ENCODE measurements at regions not wholly inside any gene's neighbourhood (a gene's known extent, or its start where the extent isn't known, plus 50 kb on each side); places are given as distances from the start of the nearest gene placed in this dataset.

DNA sequence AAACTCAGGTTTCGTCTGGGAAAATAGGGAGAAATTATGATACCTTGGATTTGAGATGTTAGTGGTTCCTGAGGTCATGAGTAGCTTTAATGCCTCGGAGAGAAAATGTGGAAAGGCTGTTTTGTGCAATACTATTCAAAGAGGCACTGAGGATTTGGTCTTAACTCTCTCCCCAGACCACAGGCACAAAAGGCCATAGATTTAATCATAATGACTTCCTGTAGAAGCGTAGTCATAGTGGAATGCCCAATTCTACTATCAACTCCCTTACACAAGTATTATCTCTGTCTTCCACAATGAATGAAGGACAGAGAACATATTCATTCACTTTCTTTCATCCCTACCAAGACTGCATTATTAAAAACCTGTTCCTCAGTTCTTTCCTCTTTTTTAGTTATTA is 153.0 kb upstream of the FTMT start:
- H3K9me3 ChIP-seq (replicated peaks; ENCODE audit: control insufficient read depth, insufficient read depth, low read depth, low read length) = no peaks in the 10 kb centered on the region
- H3K9me1 ChIP-seq (ENCODE audit: control insufficient read depth, insufficient read depth, low read length) = no peaks in the 10 kb centered on the region
- H3K4me1 ChIP-seq (replicated peaks in 1 of 2; ENCODE audit: control insufficient read depth in 2 of 2, insufficient read depth in 2 of 2, low read length in 2 of 2) = no peaks in the 10 kb centered on the region; a peak in 2 of 5 replicates
- H3K27ac ChIP-seq (ENCODE audit: extremely low read depth, low read depth, low read length) = no peak overlapping the region
- FAIRE-seq = no peak
- ChIA-PET POLR2A (no interaction called here), CTCF (ENCODE audit: low intra/inter-chr PET ratio) (no interaction called here)
- no peak overlapping the region for H3K9ac ChIP-seq (ENCODE audit: insufficient read depth in 1 of 2, low read depth in 2 of 2, low read length in 2 of 2)
- H3K4me3 ChIP-seq = no peak overlapping the region
- intact Hi-C loops (cut with micrococcal nuclease) (no loop called here), in situ Hi-C loops (cut with MboI) (no loop called here)
- 0% methylated on average over 3 of the region's 3 CpGs for WGBS (ENCODE audit: insufficient coverage, low coverage, missing lambda C conversion rate)
- peak in 2 of 4 experiments; percentile 10 to 30 for DNase-seq (ENCODE audit: extremely low read depth in 1 of 4, low spot score in 3 of 4)
- ATAC-seq = peak; percentile 52; the same call in 2 of the 3 replicates
- H3K36me3 ChIP-seq (ENCODE audit: control insufficient read depth, insufficient read depth, low read length) = no peaks in the 10 kb centered on the region
- no peaks in the 10 kb centered on the region for H3K79me2 ChIP-seq (ENCODE audit: control insufficient read depth, insufficient read depth, low read length)
- no peaks in the 10 kb centered on the region for H4K20me1 ChIP-seq (replicated peaks; ENCODE audit: control insufficient read depth, insufficient read depth, low read length)
- no peaks in the 10 kb centered on the region for H3K27me3 ChIP-seq (ENCODE audit: control insufficient read depth in 2 of 2, insufficient read depth in 2 of 2, low read length in 2 of 2)
- H3K4me2 ChIP-seq (ENCODE audit: insufficient read depth, low read length) = no peak overlapping the region
- no peak overlapping the region for H2AFZ ChIP-seq (ENCODE audit: low read depth, low read length)
- BruUV-seq (replicated peaks) = no TSS peak
- TF ChIP-seq ZNF224 (CRISPR knock-in tag; IDR thresholded peaks at IDR 0.05) = no peak
- TF ChIP-seq SAFB2 (IDR thresholded peaks at IDR 0.05; ENCODE audit: borderline replicate concordance, low read depth, low read length, severe bottlenecking) = no peak
- TF ChIP-seq MEF2A (IDR thresholded peaks at IDR 0.05; ENCODE audit: control insufficient read depth, low read depth, low read length) = no peak
- TF ChIP-seq, protein P1, sequence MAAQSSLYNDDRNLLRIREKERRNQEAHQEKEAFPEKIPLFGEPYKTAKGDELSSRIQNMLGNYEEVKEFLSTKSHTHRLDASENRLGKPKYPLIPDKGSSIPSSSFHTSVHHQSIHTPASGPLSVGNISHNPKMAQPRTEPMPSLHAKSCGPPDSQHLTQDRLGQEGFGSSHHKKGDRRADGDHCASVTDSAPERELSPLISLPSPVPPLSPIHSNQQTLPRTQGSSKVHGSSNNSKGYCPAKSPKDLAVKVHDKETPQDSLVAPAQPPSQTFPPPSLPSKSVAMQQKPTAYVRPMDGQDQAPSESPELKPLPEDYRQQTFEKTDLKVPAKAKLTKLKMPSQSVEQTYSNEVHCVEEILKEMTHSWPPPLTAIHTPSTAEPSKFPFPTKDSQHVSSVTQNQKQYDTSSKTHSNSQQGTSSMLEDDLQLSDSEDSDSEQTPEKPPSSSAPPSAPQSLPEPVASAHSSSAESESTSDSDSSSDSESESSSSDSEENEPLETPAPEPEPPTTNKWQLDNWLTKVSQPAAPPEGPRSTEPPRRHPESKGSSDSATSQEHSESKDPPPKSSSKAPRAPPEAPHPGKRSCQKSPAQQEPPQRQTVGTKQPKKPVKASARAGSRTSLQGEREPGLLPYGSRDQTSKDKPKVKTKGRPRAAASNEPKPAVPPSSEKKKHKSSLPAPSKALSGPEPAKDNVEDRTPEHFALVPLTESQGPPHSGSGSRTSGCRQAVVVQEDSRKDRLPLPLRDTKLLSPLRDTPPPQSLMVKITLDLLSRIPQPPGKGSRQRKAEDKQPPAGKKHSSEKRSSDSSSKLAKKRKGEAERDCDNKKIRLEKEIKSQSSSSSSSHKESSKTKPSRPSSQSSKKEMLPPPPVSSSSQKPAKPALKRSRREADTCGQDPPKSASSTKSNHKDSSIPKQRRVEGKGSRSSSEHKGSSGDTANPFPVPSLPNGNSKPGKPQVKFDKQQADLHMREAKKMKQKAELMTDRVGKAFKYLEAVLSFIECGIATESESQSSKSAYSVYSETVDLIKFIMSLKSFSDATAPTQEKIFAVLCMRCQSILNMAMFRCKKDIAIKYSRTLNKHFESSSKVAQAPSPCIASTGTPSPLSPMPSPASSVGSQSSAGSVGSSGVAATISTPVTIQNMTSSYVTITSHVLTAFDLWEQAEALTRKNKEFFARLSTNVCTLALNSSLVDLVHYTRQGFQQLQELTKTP (IDR thresholded peaks at IDR 0.05; ENCODE audit: low read depth in 1 of 2, partially characterized antibody in 2 of 2) = no peak
- peak; percentile 62 for TF ChIP-seq TEAD4 (IDR thresholded peaks at IDR 0.05; ENCODE audit: low read length)
- no peak for TF ChIP-seq TEAD4 (CRISPR knock-in tag; IDR thresholded peaks at IDR 0.05; ENCODE audit: borderline replicate concordance)
- no peak for TF ChIP-seq GATAD2B (IDR thresholded peaks at IDR 0.05; ENCODE audit: borderline replicate concordance)
- peak; percentile 83 for TF ChIP-seq ETV1 (tag; conservative IDR thresholded peaks at IDR 0.05; ENCODE audit: low read depth)
- TF ChIP-seq TAL1 (IDR thresholded peaks at IDR 0.05) = peak; percentile 50; the same call in 1 of the 2 replicates
- TF ChIP-seq CBFA2T2 (conservative IDR thresholded peaks at IDR 0.05) = peak; percentile 50
- peak; percentile 41; the same call in 1 of the 2 replicates for TF ChIP-seq EP300 (IDR thresholded peaks at IDR 0.05; ENCODE audit: low read length)
- TF ChIP-seq CBFA2T3 (IDR thresholded peaks at IDR 0.05) = peak; percentile 76
- no peak for TF ChIP-seq SMAD2 (IDR thresholded peaks at IDR 0.05; ENCODE audit: low read depth, low read length)
- TF ChIP-seq DPF2 (IDR thresholded peaks at IDR 0.05) = peak; percentile 48; the same call in 1 of the 2 replicates
- TF ChIP-seq SMARCE1 (IDR thresholded peaks at IDR 0.05) = no peak
- TF ChIP-seq KDM1A (IDR thresholded peaks at IDR 0.05) = 0 out of 4 replicates have a peak, but pooled peaks of 1 of the 2 experiments have one; percentile 27
- TF ChIP-seq ERF (CRISPR knock-in tag; IDR thresholded peaks at IDR 0.05) = no peak
- peak; percentile 28; the same call in 1 of the 2 replicates for TF ChIP-seq NCOR1 (IDR thresholded peaks at IDR 0.05)
- TF ChIP-seq, protein P2, sequence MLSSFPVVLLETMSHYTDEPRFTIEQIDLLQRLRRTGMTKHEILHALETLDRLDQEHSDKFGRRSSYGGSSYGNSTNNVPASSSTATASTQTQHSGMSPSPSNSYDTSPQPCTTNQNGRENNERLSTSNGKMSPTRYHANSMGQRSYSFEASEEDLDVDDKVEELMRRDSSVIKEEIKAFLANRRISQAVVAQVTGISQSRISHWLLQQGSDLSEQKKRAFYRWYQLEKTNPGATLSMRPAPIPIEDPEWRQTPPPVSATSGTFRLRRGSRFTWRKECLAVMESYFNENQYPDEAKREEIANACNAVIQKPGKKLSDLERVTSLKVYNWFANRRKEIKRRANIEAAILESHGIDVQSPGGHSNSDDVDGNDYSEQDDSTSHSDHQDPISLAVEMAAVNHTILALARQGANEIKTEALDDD (IDR thresholded peaks at IDR 0.05) = no peak
- TF ChIP-seq ARID1B (IDR thresholded peaks at IDR 0.05) = peak; percentile 70; the same call in 1 of the 2 replicates
- TF ChIP-seq ZKSCAN1 (IDR thresholded peaks at IDR 0.05; ENCODE audit: low read depth, low read length) = no peak
- no peak for TF ChIP-seq MCM2 (IDR thresholded peaks at IDR 0.05; ENCODE audit: low read depth)
- TF ChIP-seq SOX6 (IDR thresholded peaks at IDR 0.05) = peak; percentile 55; the same call in 1 of the 2 replicates

Measured in K562 (cell line).